IPS DF 6.9 (cell line): ENCODE measurements at regions not wholly inside any gene's neighbourhood (a gene's known extent, or its start where the extent isn't known, plus 50 kb on each side); places are given as distances from the start of the nearest gene placed in this dataset.

ENCODE experiments used
- DNase-seq: peaks from one replicate; pipeline ENCODE4 v3.0.0-alpha.2; 2013; ENCODE audit warnings: low read depth, low spot score
- H3K27ac ChIP-seq: one replicate; pipeline ENCODE4 v1.5.1; 2013; ENCODE audit warnings: low read length, control low read depth
- H3K27me3 ChIP-seq: 2 replicates; pipeline ENCODE4 v1.6.1; 2013; ENCODE audit warnings: mild to moderate bottlenecking, low read length; ENCODE audit not compliant: control insufficient read depth, insufficient read depth
- H3K36me3 ChIP-seq: 2 replicates; pipeline ENCODE4 v1.6.1; 2013; ENCODE audit warnings: low read length; ENCODE audit not compliant: control insufficient read depth, insufficient read depth
- H3K4me1 ChIP-seq: 2 replicates; pipeline ENCODE4 v1.6.1; 2013; ENCODE audit warnings: low read length; ENCODE audit not compliant: control insufficient read depth, insufficient read depth
- H3K4me3 ChIP-seq: 2 replicates; pipeline ENCODE4 v1.5.1; 2013; ENCODE audit warnings: mild to moderate bottlenecking, low read length
- H3K9me3 ChIP-seq: 2 replicates; pipeline ENCODE4 v1.6.1; 2013; ENCODE audit warnings: low read length, inconsistent platforms; ENCODE audit not compliant: control insufficient read depth, insufficient read depth
- WGBS: extraction: QIAGEN DNeasy Blood & Tissue Kit; methylation state at CpG from one replicate; pipeline ENCODE4 v1.1.7; 2013; ENCODE audit warnings: mixed read lengths, missing lambda C conversion rate; ENCODE audit not compliant: insufficient read length, insufficient coverage; 5-methylcytosine and 5-hydroxymethylcytosine counted together

GRCh38 chr4:24312261-24312913 lies 272.0 kb downstream of the DHX15 start:
- Histone ChIP-seq H3K36me3 (no peaks in the 10 kb centered on the region), H3K9me3 (no peaks in the 10 kb centered on the region), H3K27me3 (no peaks in the 10 kb centered on the region), H3K4me3 (no peak overlapping the region), H3K4me1 (no peaks in the 10 kb centered on the region), H3K27ac (no peak overlapping the region)
- WGBS: no CpG with 5 or more reads among the region's 3 CpGs
- DNase-seq: no peak

- Histone ChIP-seq H3K27me3 (no peaks in the 10 kb centered on the region), H3K9me3 (no peaks in the 10 kb centered on the region), H3K4me1 (no peaks in the 10 kb centered on the region), H3K27ac (no peak overlapping the region), H3K4me3 (no peak overlapping the region), H3K36me3 (no peaks in the 10 kb centered on the region)
- no peak for DNase-seq
- no CpG with 5 or more reads among the region's 2 CpGs for WGBS
Measured at GRCh38 chr4:24303926-24304325, 280.4 kb downstream of the DHX15 start.

- no peak overlapping the region for H3K27ac ChIP-seq
- H3K4me3 ChIP-seq: no peak overlapping the region
- H3K36me3 ChIP-seq: no peaks in the 10 kb centered on the region
- H3K27me3 ChIP-seq: no peaks in the 10 kb centered on the region
- no peaks in the 10 kb centered on the region for H3K4me1 ChIP-seq
- H3K9me3 ChIP-seq: no peaks in the 10 kb centered on the region
- WGBS: no CpG with 5 or more reads among the region's 3 CpGs
- DNase-seq: no peak
Measured at GRCh38 chr4:24298911-24299310, 285.4 kb downstream of the DHX15 start.

- Histone ChIP-seq H3K27me3 (no peaks in the 10 kb centered on the region), H3K36me3 (no peaks in the 10 kb centered on the region), H3K4me3 (no peak overlapping the region), H3K9me3 (no peaks in the 10 kb centered on the region), H3K4me1 (no peaks in the 10 kb centered on the region), H3K27ac (no peak overlapping the region)
- DNase-seq: no peak
- WGBS: no CpG with 5 or more reads among the region's 3 CpGs
Measured at GRCh38 chr4:24287096-24287495, 297.3 kb downstream of the DHX15 start.

GRCh38 chr4:24285759-24286158 lies 298.6 kb downstream of the DHX15 start:
- no peak for DNase-seq
- H3K4me3 ChIP-seq: no peak overlapping the region
- H3K27me3 ChIP-seq: no peaks in the 10 kb centered on the region
- no CpG with 5 or more reads among the region's 4 CpGs for WGBS
- no peaks in the 10 kb centered on the region for H3K4me1 ChIP-seq
- no peaks in the 10 kb centered on the region for H3K9me3 ChIP-seq
- no peak overlapping the region for H3K27ac ChIP-seq
- H3K36me3 ChIP-seq: no peaks in the 10 kb centered on the region

- no CpG with 5 or more reads among the region's 5 CpGs for WGBS
- no peak for DNase-seq
- H3K9me3 ChIP-seq: no peaks in the 10 kb centered on the region
- H3K27me3 ChIP-seq: no peaks in the 10 kb centered on the region
- peaks cover 2% of the 10 kb centered on the region; the same call in 1 of the 2 replicates for H3K4me1 ChIP-seq
- H3K4me3 ChIP-seq: no peak overlapping the region
- H3K27ac ChIP-seq: no peak overlapping the region
- H3K36me3 ChIP-seq: no peaks in the 10 kb centered on the region
Measured at GRCh38 chr4:24282446-24282845, 301.9 kb downstream of the DHX15 start.

GRCh38 chr4:24279911-24280375 lies 304.4 kb downstream of the DHX15 start:
- H3K27me3 ChIP-seq: no peaks in the 10 kb centered on the region
- no peaks in the 10 kb centered on the region for H3K9me3 ChIP-seq
- H3K36me3 ChIP-seq: no peaks in the 10 kb centered on the region
- H3K4me1 ChIP-seq: peaks cover 2% of the 10 kb centered on the region; the same call in 1 of the 2 replicates
- no peak overlapping the region for H3K4me3 ChIP-seq
- no CpG with 5 or more reads among the region's 9 CpGs for WGBS
- no peak overlapping the region for H3K27ac ChIP-seq
- DNase-seq: no peak

- WGBS: no CpG with 5 or more reads among the region's 8 CpGs
- no peak for DNase-seq
Measured at GRCh38 chr4:24279469-24279868, 304.9 kb downstream of the DHX15 start.

GRCh38 chr4:24278693-24279092 lies 305.7 kb downstream of the DHX15 start:
- no peaks in the 10 kb centered on the region for H3K9me3 ChIP-seq
- no peak for DNase-seq
- peaks cover 2% of the 10 kb centered on the region; the same call in 1 of the 2 replicates for H3K4me1 ChIP-seq
- no peaks in the 10 kb centered on the region for H3K36me3 ChIP-seq
- no peak overlapping the region for H3K4me3 ChIP-seq
- no peaks in the 10 kb centered on the region for H3K27me3 ChIP-seq
- H3K27ac ChIP-seq: no peak overlapping the region
- no CpG with 5 or more reads among the region's 4 CpGs for WGBS

More at GRCh38 chr4:24279469-24279868, 304.9 kb downstream of the DHX15 start:
- peaks cover 2% of the 10 kb centered on the region; the same call in 1 of the 2 replicates for H3K4me1 ChIP-seq
- H3K27ac ChIP-seq: no peak overlapping the region
- no peaks in the 10 kb centered on the region for H3K36me3 ChIP-seq
- H3K4me3 ChIP-seq: no peak overlapping the region
- no peaks in the 10 kb centered on the region for H3K9me3 ChIP-seq
- H3K27me3 ChIP-seq: no peaks in the 10 kb centered on the region

- no peaks in the 10 kb centered on the region for H3K9me3 ChIP-seq
- WGBS: no CpG with 5 or more reads among the region's 3 CpGs
- DNase-seq: no peak
- no peaks in the 10 kb centered on the region for H3K27me3 ChIP-seq
- H3K4me1 ChIP-seq: no peaks in the 10 kb centered on the region
- H3K4me3 ChIP-seq: no peak overlapping the region
- H3K27ac ChIP-seq: no peak overlapping the region
- no peaks in the 10 kb centered on the region for H3K36me3 ChIP-seq
Measured at GRCh38 chr4:24274381-24274941, 309.9 kb downstream of the DHX15 start.

GRCh38 chr4:24273136-24273535 lies 311.2 kb downstream of the DHX15 start:
- no peaks in the 10 kb centered on the region for H3K27me3 ChIP-seq
- no peak overlapping the region for H3K27ac ChIP-seq
- no peaks in the 10 kb centered on the region for H3K9me3 ChIP-seq
- no peak overlapping the region for H3K4me3 ChIP-seq
- no peaks in the 10 kb centered on the region for H3K36me3 ChIP-seq
- no peak for DNase-seq
- WGBS: no CpG with 5 or more reads among the region's 4 CpGs
- no peaks in the 10 kb centered on the region for H3K4me1 ChIP-seq
